Hepatocyte (in vitro differentiated cells): ENCODE measurements at regions not wholly inside any gene's neighbourhood (a gene's known extent, or its start where the extent isn't known, plus 50 kb on each side); places are given as distances from the start of the nearest gene placed in this dataset.

Experiments
- DNase-seq: peaks from one replicate; pipeline ENCODE4 v3.0.0-alpha.2; 2016; ENCODE audit warnings: low spot score
- H2AFZ ChIP-seq: fragments of 200-600 bp; sonication (generic); 2 replicates; pipeline ENCODE4 v1.6.0; 2016; ENCODE audit warnings: antibody characterized with exemption, mild to moderate bottlenecking
- H3K27ac ChIP-seq: fragments of 200-600 bp; sonication (generic); 2 replicates; pipeline ENCODE4 v1.5.1; 2016; ENCODE audit warnings: mild to moderate bottlenecking
- H3K27me3 ChIP-seq: fragments of 200-600 bp; sonication (generic); 2 replicates; pipeline ENCODE4 v1.6.1; 2016
- H3K36me3 ChIP-seq: fragments of 200-600 bp; sonication (generic); replicated peaks from 2 replicates; pipeline ENCODE4 v1.5.1; 2016; ENCODE audit warnings: low read depth; ENCODE audit not compliant: insufficient read depth
- H3K4me1 ChIP-seq: fragments of 200-600 bp; sonication (generic); 2 replicates; pipeline ENCODE4 v1.5.1; 2016; ENCODE audit warnings: mild to moderate bottlenecking, moderate library complexity; ENCODE audit not compliant: insufficient read depth
- H3K4me2 ChIP-seq: fragments of 200-600 bp; sonication (generic); 2 replicates; pipeline ENCODE4 v1.6.0; 2016
- H3K4me3 ChIP-seq: fragments of 200-600 bp; sonication (generic); 2 replicates; pipeline ENCODE4 v1.5.1; 2016; ENCODE audit warnings: mild to moderate bottlenecking
- H3K79me2 ChIP-seq: fragments of 200-600 bp; sonication (generic); 2 replicates; pipeline ENCODE4 v1.6.0; 2017; ENCODE audit warnings: mild to moderate bottlenecking
- H3K9me2 ChIP-seq: fragments of 200-600 bp; sonication (generic); replicated peaks from 2 replicates; pipeline ENCODE4 v1.6.0; 2017; ENCODE audit warnings: mild to moderate bottlenecking; ENCODE audit not compliant: insufficient read depth
- H3K9me3 ChIP-seq: fragments of 200-600 bp; sonication (generic); 2 replicates; pipeline ENCODE4 v1.5.1; 2016; ENCODE audit warnings: low read depth, mild to moderate bottlenecking
- H4K20me1 ChIP-seq: fragments of 200-600 bp; sonication (generic); 2 replicates; pipeline ENCODE4 v1.6.0; 2016; ENCODE audit warnings: mild to moderate bottlenecking; ENCODE audit not compliant: insufficient read depth, poor library complexity, severe bottlenecking
- EZH2 ChIP-seq: fragments of 200-600 bp; sonication (generic); IDR thresholded peaks from 2 replicates; pipeline ENCODE4 v1.6.1; 2016; ENCODE audit warnings: antibody characterized with exemption, mild to moderate bottlenecking, borderline replicate concordance
- EZH2phosphoT487 ChIP-seq: fragments of 200-600 bp; sonication (generic); IDR thresholded peaks from one replicate; pipeline ENCODE4 v1.6.1; 2018; ENCODE audit warnings: antibody characterized with exemption, mild to moderate bottlenecking, low read depth, moderate library complexity; ENCODE audit not compliant: unreplicated experiment, severe bottlenecking
- WGBS: methylation state at CpG from one replicate; pipeline ENCODE4 v1.1.6; 2016; ENCODE audit warnings: low lambda C conversion rate; ENCODE audit errors: missing lambda C conversion rate; 5-methylcytosine and 5-hydroxymethylcytosine counted together
- TF ChIP-seq, protein P1 (sequence below): fragments of 200-600 bp; sonication (generic); IDR thresholded peaks from 2 replicates; pipeline ENCODE4 v1.5.1; 2016; ENCODE audit warnings: antibody characterized with exemption, mild to moderate bottlenecking; ENCODE audit not compliant: poor library complexity

DNA sequence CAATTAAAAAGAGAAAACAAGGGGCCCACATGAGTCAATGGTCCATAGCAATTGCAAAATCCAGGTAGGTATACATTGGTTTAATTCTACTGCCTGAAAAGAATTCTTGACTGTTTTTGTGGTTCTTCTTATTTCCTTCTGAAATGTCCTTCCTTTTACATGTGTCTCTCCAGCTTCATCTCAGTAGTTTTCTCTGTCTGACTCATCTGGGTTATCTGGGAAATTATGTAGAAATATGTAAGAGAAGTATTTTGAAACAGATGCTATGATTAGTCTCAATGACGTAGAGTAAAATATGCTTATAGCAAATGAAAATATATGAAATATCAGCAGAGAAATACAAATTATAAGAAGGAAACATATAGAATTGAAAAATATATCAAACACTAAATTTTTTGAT is 953.2 kb downstream of the BRINP3 start:
- 88% methylated on average over 1 of the region's 1 CpG for WGBS
- no peaks in the 10 kb centered on the region for H3K9me2 ChIP-seq
- DNase-seq = no peak
- no peaks in the 10 kb centered on the region for H4K20me1 ChIP-seq
- no peaks in the 10 kb centered on the region for H3K27me3 ChIP-seq
- H3K4me2 ChIP-seq = no peak overlapping the region
- no peaks in the 10 kb centered on the region for H3K79me2 ChIP-seq
- H2AFZ ChIP-seq = no peak overlapping the region
- no peak overlapping the region for H3K4me3 ChIP-seq
- no peak for TF ChIP-seq EZH2
- TF ChIP-seq, protein P1, sequence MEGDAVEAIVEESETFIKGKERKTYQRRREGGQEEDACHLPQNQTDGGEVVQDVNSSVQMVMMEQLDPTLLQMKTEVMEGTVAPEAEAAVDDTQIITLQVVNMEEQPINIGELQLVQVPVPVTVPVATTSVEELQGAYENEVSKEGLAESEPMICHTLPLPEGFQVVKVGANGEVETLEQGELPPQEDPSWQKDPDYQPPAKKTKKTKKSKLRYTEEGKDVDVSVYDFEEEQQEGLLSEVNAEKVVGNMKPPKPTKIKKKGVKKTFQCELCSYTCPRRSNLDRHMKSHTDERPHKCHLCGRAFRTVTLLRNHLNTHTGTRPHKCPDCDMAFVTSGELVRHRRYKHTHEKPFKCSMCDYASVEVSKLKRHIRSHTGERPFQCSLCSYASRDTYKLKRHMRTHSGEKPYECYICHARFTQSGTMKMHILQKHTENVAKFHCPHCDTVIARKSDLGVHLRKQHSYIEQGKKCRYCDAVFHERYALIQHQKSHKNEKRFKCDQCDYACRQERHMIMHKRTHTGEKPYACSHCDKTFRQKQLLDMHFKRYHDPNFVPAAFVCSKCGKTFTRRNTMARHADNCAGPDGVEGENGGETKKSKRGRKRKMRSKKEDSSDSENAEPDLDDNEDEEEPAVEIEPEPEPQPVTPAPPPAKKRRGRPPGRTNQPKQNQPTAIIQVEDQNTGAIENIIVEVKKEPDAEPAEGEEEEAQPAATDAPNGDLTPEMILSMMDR = no peak
- no peak for TF ChIP-seq EZH2phosphoT487
- H3K27ac ChIP-seq = no peak overlapping the region
- H3K36me3 ChIP-seq = no peaks in the 10 kb centered on the region
- no peaks in the 10 kb centered on the region for H3K4me1 ChIP-seq
- H3K9me3 ChIP-seq = no peaks in the 10 kb centered on the region

DNA sequence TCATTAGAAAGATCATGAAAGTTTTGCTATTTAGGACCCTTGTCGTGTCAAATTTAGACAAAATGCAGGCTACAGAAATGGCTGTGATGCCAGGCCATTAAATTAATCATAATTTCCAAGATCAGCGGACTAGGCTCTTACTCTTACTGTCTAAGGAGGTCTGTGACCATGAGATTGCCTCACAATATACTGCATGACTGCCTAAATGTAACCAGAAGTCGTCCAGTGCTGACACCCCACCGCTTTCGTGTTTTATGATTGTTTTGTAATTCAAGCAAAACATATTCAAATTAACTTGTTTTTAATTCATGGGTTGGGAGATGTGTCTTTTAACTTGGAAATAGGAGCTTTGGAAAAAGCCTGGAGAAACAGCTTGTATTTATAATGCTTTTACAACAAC is 947.5 kb downstream of the BRINP3 start:
- Histone ChIP-seq H3K9me2 (no peaks in the 10 kb centered on the region), H3K9me3 (no peaks in the 10 kb centered on the region), H3K27me3 (no peaks in the 10 kb centered on the region), H3K4me1 (no peaks in the 10 kb centered on the region), H3K79me2 (no peaks in the 10 kb centered on the region), H2AFZ (no peak overlapping the region), H3K4me2 (no peak overlapping the region), H3K27ac (no peak overlapping the region), H4K20me1 (no peaks in the 10 kb centered on the region), H3K4me3 (no peak overlapping the region), H3K36me3 (no peaks in the 10 kb centered on the region)
- TF ChIP-seq, protein P1 = no peak
- no peak for TF ChIP-seq EZH2phosphoT487
- no peak for TF ChIP-seq EZH2
- no peak for DNase-seq
- 74% methylated on average over 5 of the region's 5 CpGs for WGBS

GRCh38 chr1:189538271-189538670 is 939.4 kb downstream of the BRINP3 start:
- Histone ChIP-seq H3K79me2 (no peaks in the 10 kb centered on the region), H2AFZ (no peak overlapping the region), H3K27me3 (no peaks in the 10 kb centered on the region), H3K4me3 (no peak overlapping the region), H4K20me1 (no peaks in the 10 kb centered on the region), H3K27ac (no peak overlapping the region), H3K4me1 (no peaks in the 10 kb centered on the region), H3K36me3 (no peaks in the 10 kb centered on the region), H3K4me2 (no peak overlapping the region), H3K9me2 (no peaks in the 10 kb centered on the region), H3K9me3 (no peaks in the 10 kb centered on the region)
- DNase-seq = no peak
- 44% methylated on average over 2 of the region's 2 CpGs for WGBS
- TF ChIP-seq EZH2 (no peak), EZH2phosphoT487 (no peak)
- TF ChIP-seq, protein P1 = no peak

DNA sequence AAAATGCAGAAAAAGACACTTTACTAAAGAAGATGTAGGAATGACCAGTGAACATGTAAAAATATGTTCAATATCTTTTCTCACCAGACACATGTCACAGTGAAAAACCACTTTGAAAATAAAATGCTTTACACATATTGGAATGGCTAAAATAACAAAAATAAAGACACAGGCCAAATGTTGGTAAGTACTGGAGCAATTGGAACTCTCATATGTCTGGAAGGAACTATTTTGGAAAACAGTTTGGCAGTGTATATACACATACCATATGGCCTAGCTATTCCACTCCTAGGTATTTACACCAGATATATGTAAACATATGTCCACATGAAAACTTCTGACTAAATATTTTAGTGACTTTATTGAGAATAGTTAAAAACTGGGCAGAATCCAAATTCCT is 927.2 kb downstream of the BRINP3 start:
- H4K20me1 ChIP-seq = no peaks in the 10 kb centered on the region
- no peaks in the 10 kb centered on the region for H3K9me3 ChIP-seq
- no peaks in the 10 kb centered on the region for H3K36me3 ChIP-seq
- H3K27ac ChIP-seq = no peak overlapping the region
- H3K27me3 ChIP-seq = no peaks in the 10 kb centered on the region
- no peaks in the 10 kb centered on the region for H3K4me1 ChIP-seq
- H3K4me3 ChIP-seq = no peak overlapping the region
- no peaks in the 10 kb centered on the region for H3K79me2 ChIP-seq
- TF ChIP-seq EZH2 (no peak), EZH2phosphoT487 (no peak)
- TF ChIP-seq, protein P1 = no peak
- H3K4me2 ChIP-seq = no peak overlapping the region
- no peak for DNase-seq
- H2AFZ ChIP-seq = no peak overlapping the region
- no peaks in the 10 kb centered on the region for H3K9me2 ChIP-seq
